T-helper 1 cell treated with Interleukin-12 subunit alpha and Interleukin-12 subunit beta and Interleukin-4 antibody, amounts not matched to agents 30 ng/mL and 1 ng/mL, for 36 hours (primary cell): ENCODE measurements at regions not wholly inside any gene's neighbourhood (a gene's known extent, or its start where the extent isn't known, plus 50 kb on each side); places are given as distances from the start of the nearest gene placed in this dataset.

Experiments
- intact Hi-C: fragments of 100-400 bp; cut with micrococcal nuclease; formaldehyde crosslinking; loops from one replicate; pipeline ENCODE4 v1.15.1; 2024

GRCh38 chr5:60267907-60268306, 374.4 kb upstream of the PDE4D start:
- intact Hi-C loops: no loop called here

- intact Hi-C loops: no loop called here
These were observed 369.8 kb upstream of the PDE4D start for GRCh38 chr5:60263346-60263745.

- intact Hi-C loops: no loop called here
These were observed 369.2 kb upstream of the PDE4D start for GRCh38 chr5:60262576-60263295.

- intact Hi-C loops: no loop called here
These were observed 368.2 kb upstream of the PDE4D start for GRCh38 chr5:60261732-60262131.

- intact Hi-C loops: no loop called here
These were observed 367.1 kb upstream of the PDE4D start for GRCh38 chr5:60260658-60261057.

GRCh38 chr5:60259730-60260129, 366.2 kb upstream of the PDE4D start:
- intact Hi-C loops: no loop called here

- intact Hi-C loops: no loop called here
These were observed 364.2 kb upstream of the PDE4D start for GRCh38 chr5:60257596-60258271.

- intact Hi-C loops: no loop called here
These were observed 363.0 kb upstream of the PDE4D start for GRCh38 chr5:60256546-60256945.

GRCh38 chr5:60248901-60249300, 355.4 kb upstream of the PDE4D start:
- intact Hi-C loops: no loop called here

GRCh38 chr5:60243713-60244112, 350.2 kb upstream of the PDE4D start:
- intact Hi-C loops: no loop called here

GRCh38 chr5:60232036-60232795, 338.7 kb upstream of the PDE4D start:
- intact Hi-C loops: no loop called here

GRCh38 chr5:60230456-60230855, 336.9 kb upstream of the PDE4D start:
- intact Hi-C loops: no loop called here

- intact Hi-C loops: no loop called here
These were observed 336.2 kb upstream of the PDE4D start for GRCh38 chr5:60229691-60230185.

GRCh38 chr5:60228676-60229075, 335.1 kb upstream of the PDE4D start:
- intact Hi-C loops: no loop called here

- intact Hi-C loops: no loop called here
These were observed 332.6 kb upstream of the PDE4D start for GRCh38 chr5:60226128-60226527.

GRCh38 chr5:60223342-60223741, 329.8 kb upstream of the PDE4D start:
- intact Hi-C loops: no loop called here

GRCh38 chr5:60219921-60220320, 326.4 kb upstream of the PDE4D start:
- intact Hi-C loops: no loop called here

GRCh38 chr5:60210810-60211209, 317.3 kb upstream of the PDE4D start:
- intact Hi-C loops: no loop called here

- intact Hi-C loops: no loop called here
These were observed 315.8 kb upstream of the PDE4D start for GRCh38 chr5:60209146-60209840.

GRCh38 chr5:60208716-60209115, 315.2 kb upstream of the PDE4D start:
- intact Hi-C loops: no loop called here

- intact Hi-C loops: no loop called here
These were observed 313.5 kb upstream of the PDE4D start for GRCh38 chr5:60207040-60207439.

- intact Hi-C loops: no loop called here
These were observed 312.7 kb upstream of the PDE4D start for GRCh38 chr5:60206234-60206633.
